Subcutaneous abdominal adipose tissue (tissue), 5 donors: ENCODE measurements at regions not wholly inside any gene's neighbourhood (a gene's known extent, or its start where the extent isn't known, plus 50 kb on each side); places are given as distances from the start of the nearest gene placed in this dataset.
A peak's percentile ranks its signal among the peaks of the same experiment; 100 is the strongest.

Experiments used
- H3K27ac ChIP-seq: one replicate; pipeline ENCODE4 v1.7.0; 2013; ENCODE audit warnings: low read depth, mild to moderate bottlenecking, inconsistent platforms, low read length, moderate library complexity
- H3K27me3 ChIP-seq, 5 donors: one replicate each; pipeline ENCODE4 v1.7.0; 2013; ENCODE audit warnings: low read length in 5 of 5, inconsistent platforms in 1 of 5; ENCODE audit not compliant: control insufficient read depth in 5 of 5, insufficient read depth in 4 of 5
- H3K36me3 ChIP-seq, 5 donors: one replicate each; pipeline ENCODE4 v1.7.0; 2013; ENCODE audit warnings: low read length in 5 of 5; ENCODE audit not compliant: control insufficient read depth in 5 of 5, insufficient read depth in 5 of 5
- H3K4me1 ChIP-seq, 5 donors: one replicate each; pipeline ENCODE4 v1.7.0; 2013; ENCODE audit warnings: low read length in 5 of 5, mild to moderate bottlenecking in 3 of 5, moderate library complexity in 1 of 5; ENCODE audit not compliant: control insufficient read depth in 5 of 5, insufficient read depth in 5 of 5
- H3K4me3 ChIP-seq, 5 donors: one replicate each; pipeline ENCODE4 v1.7.0; 2013; ENCODE audit warnings: low read length in 5 of 5, low read depth in 1 of 5
- H3K9ac ChIP-seq, 5 donors: one replicate each; pipeline ENCODE4 v1.7.0; 2013; ENCODE audit warnings: low read length in 5 of 5, mild to moderate bottlenecking in 4 of 5, moderate library complexity in 3 of 5
- H3K9me3 ChIP-seq, 5 donors: one replicate each; pipeline ENCODE4 v1.7.0; 2013; ENCODE audit warnings: low read length in 5 of 5; ENCODE audit not compliant: control insufficient read depth in 5 of 5
- donor health status: healthy.
- donor health status: healthy.
- donor health status: healthy.
- donor health status: healthy.
- donor health status: healthy.

DNA sequence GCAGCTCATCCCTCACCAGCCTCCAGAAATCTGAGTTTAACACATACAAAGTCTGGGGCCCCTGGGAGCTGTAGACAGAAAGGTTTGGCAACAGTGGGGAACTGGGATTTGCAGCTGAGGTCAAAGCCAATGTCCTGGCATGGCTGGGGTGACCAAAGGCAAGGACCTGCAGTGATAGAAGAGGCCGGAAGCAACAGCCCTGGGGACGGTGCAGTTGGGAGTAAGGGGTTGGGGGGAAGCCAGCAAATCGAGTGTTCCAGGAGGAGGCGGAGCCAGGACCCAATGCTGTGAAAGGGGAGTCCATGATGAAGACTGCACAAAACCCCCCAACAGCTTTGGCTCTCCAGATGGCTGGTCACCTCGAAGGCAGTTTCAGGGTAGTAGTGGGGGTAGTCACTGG is 74.1 kb upstream of the SPATA12 start:
- H3K27ac ChIP-seq: no peak overlapping the region
- H3K4me1 ChIP-seq: peaks cover 11 to 47% (median 35%) of the 10 kb centered on the region in 5 donors
- H3K4me3 ChIP-seq: no peak overlapping the region
- no peaks in the 10 kb centered on the region for H3K36me3 ChIP-seq
- H3K9ac ChIP-seq: no peak overlapping the region
- peaks cover 0 to 13% (median 0%) of the 10 kb centered on the region in 5 donors for H3K27me3 ChIP-seq
- H3K9me3 ChIP-seq: no peaks in the 10 kb centered on the region

- Histone ChIP-seq H3K9me3 (no peaks in the 10 kb centered on the region), H3K9ac (no peak overlapping the region), H3K4me1 (peaks cover 11 to 51% (median 39%) of the 10 kb centered on the region in 5 donors), H3K27ac (peak overlapping the region; percentile 17), H3K4me3 (no peak overlapping the region), H3K27me3 (peaks cover 0 to 13% (median 0%) of the 10 kb centered on the region in 5 donors), H3K36me3 (no peaks in the 10 kb centered on the region)
These were observed 74.6 kb upstream of the SPATA12 start for GRCh38 chr3:56985878-56986277.

- Histone ChIP-seq H3K27ac (peak overlapping the region; percentile 63), H3K4me3 (no peak overlapping the region), H3K36me3 (no peaks in the 10 kb centered on the region), H3K27me3 (peaks cover 0 to 13% (median 0%) of the 10 kb centered on the region in 5 donors), H3K9me3 (no peaks in the 10 kb centered on the region), H3K4me1 (peaks cover 11 to 56% (median 43%) of the 10 kb centered on the region in 5 donors), H3K9ac (peak overlapping the region in 1 of 5 donors; percentile 28)
These were observed 75.0 kb upstream of the SPATA12 start for GRCh38 chr3:56985460-56985859.

DNA sequence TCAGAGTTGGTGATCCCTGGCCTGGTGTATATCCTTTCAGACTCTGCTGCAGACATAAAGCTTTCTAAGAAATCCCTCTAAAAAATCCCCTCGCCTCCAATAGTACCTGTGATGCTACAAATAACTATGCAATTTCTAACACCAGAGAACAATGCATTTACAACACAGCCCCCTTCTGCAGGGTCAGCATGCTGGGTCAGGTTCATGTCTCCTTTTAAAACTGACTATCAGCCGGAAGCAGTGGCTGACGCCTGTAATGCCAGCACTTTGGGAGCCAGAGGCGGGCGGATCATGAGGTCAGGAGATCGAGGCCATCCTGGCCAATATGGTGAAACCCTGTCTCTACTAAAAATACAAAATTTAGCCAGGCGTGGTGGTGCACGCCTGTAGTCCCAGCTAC is 77.0 kb upstream of the SPATA12 start:
- no peak overlapping the region for H3K27ac ChIP-seq
- no peaks in the 10 kb centered on the region for H3K9me3 ChIP-seq
- H3K27me3 ChIP-seq: no peaks in the 10 kb centered on the region

GRCh38 chr3:56981445-56982230 is 78.8 kb upstream of the SPATA12 start:
- no peak overlapping the region for H3K4me3 ChIP-seq
- no peak overlapping the region for H3K9ac ChIP-seq
- peaks cover 11 to 47% (median 33%) of the 10 kb centered on the region in 5 donors for H3K4me1 ChIP-seq
- no peaks in the 10 kb centered on the region for H3K36me3 ChIP-seq
- H3K9me3 ChIP-seq: no peaks in the 10 kb centered on the region
- peak overlapping the region; percentile 34 for H3K27ac ChIP-seq
- no peaks in the 10 kb centered on the region for H3K27me3 ChIP-seq

More for the DNA sequence above, 77.0 kb upstream of the SPATA12 start:
- Histone ChIP-seq H3K9ac (no peak overlapping the region), H3K36me3 (no peaks in the 10 kb centered on the region), H3K4me1 (peaks cover 11 to 46% (median 33%) of the 10 kb centered on the region in 5 donors), H3K4me3 (no peak overlapping the region)

DNA sequence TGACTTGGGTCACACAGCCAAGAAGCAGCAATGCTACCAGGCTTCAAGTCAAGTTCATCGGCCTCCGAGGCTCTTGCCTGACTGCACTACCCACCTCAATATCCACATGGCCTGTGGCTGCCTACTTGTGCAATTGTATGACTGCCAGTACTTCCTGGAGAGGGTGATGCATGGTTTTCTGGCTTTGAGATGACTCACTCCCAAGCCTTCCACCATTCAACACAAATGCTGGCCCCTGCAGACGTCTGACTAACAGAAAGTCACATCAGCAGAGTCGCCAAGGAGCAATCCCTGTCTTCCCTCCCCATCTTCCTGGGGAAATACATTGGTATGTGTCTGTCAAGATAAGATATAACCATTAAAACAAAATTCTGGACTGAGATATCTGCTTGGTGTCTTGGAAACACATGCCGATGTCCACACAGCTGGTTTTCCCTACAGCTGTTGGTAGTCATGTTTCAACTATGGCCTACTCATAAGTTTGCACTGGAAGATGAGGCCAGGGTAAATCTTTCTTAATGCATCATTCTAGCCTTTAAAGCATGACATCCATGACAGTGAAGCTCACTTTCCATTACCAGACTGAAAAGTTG is 79.6 kb upstream of the SPATA12 start:
- Histone ChIP-seq H3K9me3 (no peaks in the 10 kb centered on the region), H3K9ac (no peak overlapping the region), H3K27me3 (no peaks in the 10 kb centered on the region), H3K36me3 (no peaks in the 10 kb centered on the region), H3K4me1 (peaks cover 8 to 42% (median 27%) of the 10 kb centered on the region in 5 donors), H3K27ac (peak overlapping the region; percentile 34), H3K4me3 (no peak overlapping the region)

GRCh38 chr3:56980243-56980642 is 80.2 kb upstream of the SPATA12 start:
- Histone ChIP-seq H3K36me3 (no peaks in the 10 kb centered on the region), H3K27ac (no peak overlapping the region), H3K4me1 (peaks cover 6 to 36% (median 20%) of the 10 kb centered on the region in 5 donors), H3K9ac (no peak overlapping the region), H3K9me3 (no peaks in the 10 kb centered on the region), H3K4me3 (no peak overlapping the region), H3K27me3 (no peaks in the 10 kb centered on the region)

GRCh38 chr3:56979791-56980190 is 80.7 kb upstream of the SPATA12 start:
- peaks cover 6 to 31% (median 18%) of the 10 kb centered on the region in 5 donors for H3K4me1 ChIP-seq
- no peak overlapping the region for H3K4me3 ChIP-seq
- H3K27ac ChIP-seq: no peak overlapping the region
- no peaks in the 10 kb centered on the region for H3K9me3 ChIP-seq
- H3K36me3 ChIP-seq: no peaks in the 10 kb centered on the region
- H3K27me3 ChIP-seq: no peaks in the 10 kb centered on the region
- H3K9ac ChIP-seq: no peak overlapping the region

GRCh38 chr3:56977561-56977889 is 82.9 kb upstream of the SPATA12 start:
- no peaks in the 10 kb centered on the region for H3K9me3 ChIP-seq
- no peak overlapping the region for H3K4me3 ChIP-seq
- no peaks in the 10 kb centered on the region for H3K27me3 ChIP-seq
- no peak overlapping the region for H3K9ac ChIP-seq
- peaks cover 3 to 22% (median 11%) of the 10 kb centered on the region in 5 donors for H3K4me1 ChIP-seq
- peak overlapping the region; percentile 40 for H3K27ac ChIP-seq
- no peaks in the 10 kb centered on the region for H3K36me3 ChIP-seq
